HT1080 (cell line): ENCODE measurements at regions not wholly inside any gene's neighbourhood (a gene's known extent, or its start where the extent isn't known, plus 50 kb on each side); places are given as distances from the start of the nearest gene placed in this dataset.
"Not testable (repeated sequence)": the region's sequence is repeated elsewhere in the genome, so short reads cannot be mapped to it uniquely, and the experiment has no call there.

Source experiments
- DNase-seq: peaks from one replicate; pipeline ENCODE4 v3.0.0-alpha.2; 2015; ENCODE audit warnings: low read depth

GRCh38 chr3:17908399-17909191 lies 166.2 kb upstream of the TBC1D5 start:
- DNase-seq: no peak

DNA sequence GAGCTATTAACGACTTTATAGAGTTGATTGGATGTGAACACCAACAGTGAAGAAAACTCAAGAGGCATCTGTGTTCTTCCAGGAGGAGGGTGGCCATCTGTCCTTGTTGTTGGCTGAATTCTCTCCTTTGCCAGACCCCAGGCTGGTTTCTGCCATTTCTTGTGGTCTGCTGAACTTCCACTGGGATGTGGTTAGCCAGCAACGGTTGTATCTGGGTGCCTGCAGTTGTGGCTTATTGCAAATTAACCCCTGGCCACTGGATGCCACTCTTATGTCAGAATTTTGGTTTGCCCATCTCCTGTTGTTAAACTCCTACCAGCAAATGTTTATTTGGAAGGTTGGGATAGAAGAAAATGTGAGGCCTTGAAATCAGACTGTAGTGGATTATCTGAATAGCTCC lies 163.6 kb upstream of the TBC1D5 start:
- DNase-seq: peak; percentile 53

DNA sequence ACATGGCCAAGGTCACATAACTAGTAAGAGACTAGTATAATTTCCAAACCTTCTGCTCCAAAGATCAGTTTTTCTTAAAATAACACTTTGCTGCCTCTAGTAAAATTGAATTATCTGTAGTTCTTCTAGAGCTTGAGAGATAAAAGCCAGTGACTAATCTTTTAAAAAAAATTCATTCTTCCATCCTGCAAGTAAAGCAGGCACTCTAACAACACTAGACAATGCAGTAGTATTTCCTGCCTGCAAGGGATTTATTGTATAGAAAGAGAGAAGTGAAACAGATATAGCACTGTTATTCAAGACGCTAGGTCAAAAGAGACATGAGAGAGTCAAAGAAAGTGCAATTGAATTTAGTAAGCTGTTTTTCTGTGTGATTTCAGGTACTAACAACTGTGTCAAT lies 159.5 kb upstream of the TBC1D5 start:
- peak; percentile 23 for DNase-seq

- DNase-seq: peak; percentile 69
Measured at GRCh38 chr3:17894434-17895060, 152.1 kb upstream of the TBC1D5 start.

DNA sequence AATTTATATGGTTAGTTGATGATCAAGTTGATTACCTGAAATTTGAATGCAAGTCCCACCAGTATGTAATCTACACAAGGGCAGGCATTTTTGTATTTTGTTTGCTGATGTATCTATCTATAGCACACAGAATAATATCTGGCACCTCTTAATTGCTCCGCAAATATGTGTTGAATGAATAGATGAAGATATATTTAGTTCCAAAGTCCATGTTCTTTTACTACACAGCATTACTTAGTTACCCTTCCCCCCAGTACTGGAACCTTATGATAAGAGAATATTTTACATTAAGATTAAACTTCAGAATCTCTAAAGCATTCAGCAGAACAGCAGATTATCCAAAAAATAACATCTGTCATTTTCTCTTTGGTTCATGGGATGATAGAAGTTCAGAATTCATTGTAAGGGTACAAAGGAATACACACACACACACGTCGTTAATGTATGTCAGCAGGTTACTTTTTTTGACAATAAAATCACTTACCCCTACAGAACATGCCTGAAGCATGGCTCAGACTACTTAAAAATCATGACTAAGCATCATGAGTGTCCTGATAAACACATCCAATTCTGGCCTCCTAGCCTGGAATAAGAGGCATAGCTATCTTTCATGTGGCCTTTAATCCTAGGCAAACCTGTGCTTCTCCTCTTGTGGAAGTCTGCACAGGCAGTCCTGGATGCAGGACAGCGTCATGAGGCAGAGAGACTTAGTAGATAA lies 148.9 kb upstream of the TBC1D5 start:
- DNase-seq: peak; percentile 47

GRCh38 chr3:17885986-17886385 lies 143.6 kb upstream of the TBC1D5 start:
- no peak for DNase-seq

DNA sequence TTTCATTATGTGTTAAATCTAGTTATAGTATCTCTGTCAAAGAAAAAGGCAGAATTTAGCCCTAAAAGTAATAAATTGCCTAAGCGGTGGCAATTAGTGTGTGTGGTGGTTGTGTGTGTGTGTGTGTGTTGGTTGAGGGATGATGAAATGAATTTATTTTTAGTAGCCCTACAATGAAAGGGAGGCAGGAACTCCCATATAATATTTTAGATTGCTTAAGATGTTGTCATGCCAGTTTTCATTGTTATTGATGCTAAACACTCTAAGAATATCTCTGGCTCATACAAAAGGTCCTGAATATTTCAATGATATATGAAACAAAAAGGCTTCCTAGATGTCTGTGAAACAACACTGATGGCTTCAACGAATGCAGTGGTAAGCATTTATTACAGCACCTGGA lies 140.6 kb upstream of the TBC1D5 start:
- DNase-seq: no peak

GRCh38 chr3:17877299-17877698 lies 134.9 kb upstream of the TBC1D5 start:
- DNase-seq: no peak

GRCh38 chr3:17874636-17875035 lies 132.2 kb upstream of the TBC1D5 start:
- no peak for DNase-seq

DNA sequence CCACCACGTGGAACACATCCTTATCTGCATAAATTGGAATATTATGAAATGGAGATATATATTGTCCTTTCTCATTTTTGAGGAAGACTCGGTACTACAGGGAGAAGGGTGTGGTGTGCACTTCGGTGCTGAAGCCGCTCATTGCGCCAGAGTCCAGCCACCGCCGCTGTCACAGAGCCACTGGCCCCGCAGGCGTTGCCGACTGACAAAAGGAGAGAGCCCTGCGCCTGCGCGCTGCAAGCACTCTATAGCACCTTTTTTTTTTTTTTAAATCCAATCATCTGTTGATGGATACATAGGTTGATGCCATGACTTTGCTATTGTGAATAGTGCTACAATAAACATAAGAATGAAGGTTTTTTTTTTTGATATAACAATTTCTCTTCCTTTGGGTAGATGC lies 130.0 kb upstream of the TBC1D5 start:
- DNase-seq: no peak

DNA sequence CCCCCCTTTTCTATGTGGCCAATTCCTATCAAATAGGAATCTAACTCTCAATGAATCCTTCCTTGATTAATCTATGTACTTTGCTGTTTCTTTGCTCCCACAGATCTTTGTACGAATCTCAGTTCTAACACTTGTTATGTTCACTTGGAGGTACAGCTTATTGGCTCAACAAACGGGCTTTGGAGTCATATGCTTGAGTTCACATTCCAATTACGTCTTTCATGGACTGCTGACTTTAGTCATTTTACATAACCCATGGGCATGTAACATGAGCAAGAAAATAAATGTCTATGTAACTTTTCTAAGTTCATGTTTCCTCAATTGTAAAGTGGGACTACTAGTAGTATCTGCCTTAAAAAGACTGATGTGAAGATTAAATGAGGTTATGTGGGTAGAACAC lies 123.2 kb upstream of the TBC1D5 start:
- DNase-seq: no peak

- no peak for DNase-seq
Measured at GRCh38 chr3:17861476-17861875, 119.0 kb upstream of the TBC1D5 start.

- not testable (repeated sequence) for DNase-seq
Measured at GRCh38 chr3:17860840-17861471, 118.5 kb upstream of the TBC1D5 start.

GRCh38 chr3:17852217-17852616 lies 109.8 kb upstream of the TBC1D5 start:
- DNase-seq: no peak

DNA sequence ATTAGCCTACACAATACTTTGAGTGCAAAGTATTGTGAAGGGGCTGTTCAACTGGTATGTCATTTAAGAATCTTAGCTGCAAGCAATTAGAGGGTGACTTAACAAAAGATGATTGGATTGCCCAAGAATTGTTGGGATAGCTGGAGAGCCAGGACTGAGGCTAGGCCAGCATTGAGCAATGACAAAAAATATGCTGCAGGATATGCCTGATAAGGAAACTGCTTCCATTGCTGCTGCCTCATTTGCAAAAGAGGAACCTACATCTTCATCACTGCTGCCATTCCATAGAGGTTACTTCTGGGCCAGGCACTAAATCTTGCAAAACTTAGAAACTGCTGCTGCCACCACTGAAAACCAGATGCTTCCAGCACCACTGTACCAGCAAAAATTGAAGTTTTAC lies 108.0 kb upstream of the TBC1D5 start:
- no peak for DNase-seq

- DNase-seq: no peak
Measured at GRCh38 chr3:17848102-17848501, 105.7 kb upstream of the TBC1D5 start.

DNA sequence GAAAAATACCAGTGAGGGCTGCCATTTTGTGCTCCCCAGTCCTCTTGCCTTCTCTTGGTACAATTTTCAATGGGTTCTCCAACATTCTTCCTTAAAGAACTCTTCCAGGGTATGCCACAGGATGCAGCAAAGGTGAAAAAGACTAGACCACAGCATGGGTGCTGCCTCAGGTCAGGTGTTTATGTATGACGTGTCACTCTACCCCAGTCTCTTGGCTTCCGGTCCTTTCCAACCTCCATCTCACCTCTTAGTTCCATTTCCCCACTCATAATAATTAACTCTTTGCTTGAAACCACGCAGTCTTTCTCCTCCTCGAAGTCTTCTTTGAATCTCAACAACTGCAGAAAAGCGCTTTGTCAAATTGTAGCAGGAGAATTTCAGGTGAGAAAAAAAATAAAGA lies 104.7 kb upstream of the TBC1D5 start:
- DNase-seq: no peak

- DNase-seq: no peak
Measured at GRCh38 chr3:17846466-17846865, 104.0 kb upstream of the TBC1D5 start.

DNA sequence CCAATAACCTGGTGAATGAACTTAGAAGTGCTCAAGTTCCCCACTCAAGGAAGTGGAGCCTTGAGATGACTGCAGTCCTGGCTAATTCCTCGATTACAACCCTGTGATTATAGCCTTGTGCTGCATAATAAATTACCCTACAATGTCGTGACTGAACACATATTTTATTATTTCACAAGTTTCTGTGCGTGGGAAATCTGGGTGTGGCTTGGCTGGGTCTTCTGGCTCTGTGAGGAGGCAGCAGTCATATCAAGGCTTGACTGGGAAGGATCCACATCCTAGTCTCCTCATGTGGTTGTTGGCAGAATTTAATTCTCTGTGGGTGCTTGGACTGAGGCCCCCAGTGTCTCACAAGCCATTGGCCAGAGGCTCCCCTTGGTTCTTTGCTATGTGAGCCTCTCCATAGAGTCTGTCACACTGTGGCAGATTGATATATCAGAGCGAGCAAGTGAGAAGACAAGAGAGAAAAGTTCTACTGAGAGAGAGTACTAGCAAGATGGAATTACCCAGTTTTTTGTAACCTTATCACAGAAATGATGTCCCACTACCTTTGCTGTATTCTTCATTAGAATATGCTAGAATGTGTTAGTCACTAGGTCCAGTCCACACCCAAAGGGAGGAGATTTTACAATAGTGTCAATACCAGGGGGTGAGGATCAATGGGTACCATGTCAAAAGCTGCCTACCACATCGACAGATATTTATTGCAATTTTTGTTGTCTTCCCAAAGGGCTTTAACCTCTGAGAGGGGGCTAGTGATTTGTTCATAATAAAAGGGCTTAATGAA lies 102.8 kb upstream of the TBC1D5 start:
- DNase-seq: no peak

GRCh38 chr3:17844236-17844635 lies 101.8 kb upstream of the TBC1D5 start:
- DNase-seq: no peak

DNA sequence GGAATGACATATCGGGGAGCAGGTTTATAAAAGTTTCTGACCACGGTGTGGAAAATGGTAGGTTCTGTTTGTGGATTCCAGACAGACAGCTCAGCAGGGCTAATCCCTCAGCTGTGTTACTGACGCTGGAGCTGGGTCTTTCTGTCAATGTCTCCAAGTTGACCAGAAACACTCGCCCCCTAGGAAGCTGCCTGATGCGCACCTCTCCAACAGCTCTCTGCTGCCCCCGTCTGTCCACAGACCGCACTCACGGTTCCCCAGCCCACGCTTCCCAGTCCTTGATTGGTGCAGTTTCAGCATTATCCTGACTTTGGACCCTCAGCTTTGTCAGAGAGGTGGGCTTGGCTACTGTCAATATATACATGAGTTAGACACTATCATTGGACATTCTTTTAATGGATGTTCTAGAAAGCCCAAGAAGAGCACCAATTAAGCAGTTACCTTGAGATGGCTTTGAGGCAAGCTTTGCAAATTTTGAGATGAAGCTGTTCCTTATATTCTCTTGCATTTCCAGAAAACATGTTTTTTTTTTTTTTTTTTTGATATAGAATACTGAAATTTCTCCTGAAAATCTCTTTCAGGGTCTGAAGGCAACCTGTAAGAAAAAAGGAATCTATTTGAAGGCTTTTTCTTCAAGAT lies 98.9 kb upstream of the TBC1D5 start:
- DNase-seq: peak; percentile 67
